OCI-LY7 (cell line): ENCODE measurements at regions not wholly inside any gene's neighbourhood (a gene's known extent, or its start where the extent isn't known, plus 50 kb on each side); places are given as distances from the start of the nearest gene placed in this dataset.

Experiments
- BruUV-seq: library from RNA; stranded (reverse); fragments of 400-500 nt; replicated peaks from 2 replicates; lab custom pipeline; 2021; lab: Mats Ljungman, UMichigan
- CTCF ChIA-PET: fragments of 300-600 bp; sonication (Branson Sonifier 250); formaldehyde crosslinking; loops from one replicate; lab custom pipeline; 2022; ENCODE audit warnings: antibody characterized with exemption; ENCODE audit not compliant: unreplicated experiment; lab: Charles Lee
- POLR2A ChIA-PET: fragments of 300-600 bp; sonication (Branson Sonifier 250); formaldehyde crosslinking; loops from one replicate; lab custom pipeline; 2022; ENCODE audit warnings: antibody characterized with exemption; lab: Charles Lee
- DNase-seq: peaks from one replicate; pipeline ENCODE4 v3.0.0-alpha.2; 2015; ENCODE audit warnings: low spot score
- H2AFZ ChIP-seq: fragments of 200-600 bp; sonication (generic), shearing (Covaris generic); 2 replicates; pipeline ENCODE4 v1.6.1; 2014; ENCODE audit warnings: mild to moderate bottlenecking, antibody characterized with exemption, low read length, moderate library complexity
- H3K27ac ChIP-seq: fragments of 200-600 bp; sonication (generic); 2 replicates; pipeline ENCODE4 v1.5.1; 2014; ENCODE audit warnings: mixed run types, low read depth, mild to moderate bottlenecking, moderate library complexity, low read length, inconsistent platforms; ENCODE audit not compliant: poor library complexity, severe bottlenecking
- H3K36me3 ChIP-seq: fragments of 200-600 bp; sonication (generic); 2 replicates; pipeline ENCODE4 v1.6.1; 2014; ENCODE audit warnings: mild to moderate bottlenecking, antibody characterized with exemption, low read length, moderate library complexity, mixed read lengths; ENCODE audit not compliant: insufficient read depth
- H3K4me1 ChIP-seq: fragments of 200-600 bp; sonication (generic); 2 replicates; pipeline ENCODE4 v1.5.1; 2014; ENCODE audit warnings: mild to moderate bottlenecking, low read length; ENCODE audit not compliant: insufficient read depth, poor library complexity, severe bottlenecking
- H3K4me2 ChIP-seq: fragments of 200-600 bp; sonication (generic); 2 replicates; pipeline ENCODE4 v1.6.1; 2014; ENCODE audit warnings: mild to moderate bottlenecking, low read length
- H3K4me3 ChIP-seq: fragments of 200-600 bp; sonication (generic); 2 replicates; pipeline ENCODE4 v1.5.1; 2014; ENCODE audit warnings: mild to moderate bottlenecking, low read depth, low read length; ENCODE audit not compliant: poor library complexity, severe bottlenecking
- H3K79me2 ChIP-seq: fragments of 200-600 bp; sonication (generic); 2 replicates; pipeline ENCODE4 v1.6.1; 2016; ENCODE audit warnings: low read depth, mild to moderate bottlenecking, low read length, moderate library complexity, mixed read lengths; ENCODE audit not compliant: insufficient read depth
- H3K9me2 ChIP-seq: fragments of 200-600 bp; sonication (generic); 2 replicates; pipeline ENCODE4 v1.6.1; 2016; ENCODE audit warnings: mild to moderate bottlenecking, low read length, mixed read lengths; ENCODE audit not compliant: insufficient read depth
- H3K9me3 ChIP-seq: fragments of 200-600 bp; sonication (generic); 2 replicates; pipeline ENCODE4 v1.6.1; 2014; ENCODE audit warnings: mild to moderate bottlenecking, mixed run types, low read length, mixed read lengths
- H4K20me1 ChIP-seq: fragments of 200-600 bp; sonication (generic); 2 replicates; pipeline ENCODE4 v1.6.1; 2014; ENCODE audit warnings: mild to moderate bottlenecking, antibody characterized with exemption, low read length, moderate library complexity, mixed read lengths; ENCODE audit not compliant: insufficient read depth
- EZH2phosphoT487 ChIP-seq: fragments of 200-600 bp; sonication (generic); IDR thresholded peaks from 2 replicates; pipeline ENCODE4 v1.6.1; 2018; ENCODE audit warnings: low read depth, borderline replicate concordance, mild to moderate bottlenecking, mixed run types, antibody characterized with exemption, low read length, moderate library complexity, mixed read lengths
- intact Hi-C: fragments of 100-400 bp; cut with micrococcal nuclease; formaldehyde crosslinking; loops from one replicate; pipeline ENCODE4 v1.10.0; 2022; ENCODE audit not compliant: unreplicated experiment
- TF ChIP-seq, protein P1 (sequence below): fragments of 200-600 bp; sonication (generic); conservative IDR thresholded peaks from 2 replicates; pipeline ENCODE4 v1.5.1; 2014; ENCODE audit warnings: mild to moderate bottlenecking, antibody characterized with exemption, low read length, moderate library complexity, mixed read lengths

DNA sequence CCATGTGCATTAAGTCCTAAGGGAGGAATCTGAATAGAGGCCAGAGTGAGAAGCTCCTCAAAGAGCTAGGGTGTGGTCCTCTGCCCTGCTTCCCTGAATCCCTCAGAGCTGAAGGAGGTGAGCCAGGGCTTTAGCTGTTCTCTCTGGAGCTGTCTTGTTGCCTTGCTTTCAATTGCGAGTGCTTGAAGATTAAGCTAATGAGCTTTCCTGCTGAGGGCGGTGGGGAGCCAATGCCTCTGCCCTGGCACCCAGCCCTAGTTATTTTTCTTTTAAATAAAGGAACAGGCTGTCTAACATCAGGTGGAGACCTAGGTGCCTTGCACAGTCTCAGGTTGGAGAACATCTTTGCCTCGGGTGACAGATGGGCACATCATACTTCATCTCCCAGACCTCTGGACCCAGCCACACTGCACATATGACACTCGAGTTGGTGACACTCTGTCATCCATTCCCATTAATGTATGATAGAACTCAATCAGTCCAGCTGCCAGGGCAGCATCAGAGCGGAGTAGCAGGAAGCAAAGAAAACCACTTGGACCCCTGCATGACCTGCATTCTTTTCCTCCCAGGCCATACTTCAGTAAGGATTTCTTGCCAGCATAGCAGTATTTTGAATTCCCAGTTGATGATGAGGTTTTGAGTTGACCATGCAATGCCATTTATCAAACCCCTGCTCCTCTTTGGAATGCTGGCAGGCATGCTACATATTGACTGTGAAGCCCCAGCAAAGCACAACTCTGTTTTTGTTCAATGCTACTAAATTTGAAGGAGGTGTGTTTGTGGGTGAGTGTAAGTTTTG, 292.7 kb downstream of the RNF144A start:
- no peak overlapping the region for H3K27ac ChIP-seq
- H3K9me3 ChIP-seq: no peaks in the 10 kb centered on the region
- H3K79me2 ChIP-seq: no peaks in the 10 kb centered on the region
- no peaks in the 10 kb centered on the region for H3K36me3 ChIP-seq
- H3K4me1 ChIP-seq: no peaks in the 10 kb centered on the region
- CTCF ChIA-PET: no interaction called here
- POLR2A ChIA-PET: no interaction called here
- no peak overlapping the region for H3K4me2 ChIP-seq
- TF ChIP-seq, protein P1, sequence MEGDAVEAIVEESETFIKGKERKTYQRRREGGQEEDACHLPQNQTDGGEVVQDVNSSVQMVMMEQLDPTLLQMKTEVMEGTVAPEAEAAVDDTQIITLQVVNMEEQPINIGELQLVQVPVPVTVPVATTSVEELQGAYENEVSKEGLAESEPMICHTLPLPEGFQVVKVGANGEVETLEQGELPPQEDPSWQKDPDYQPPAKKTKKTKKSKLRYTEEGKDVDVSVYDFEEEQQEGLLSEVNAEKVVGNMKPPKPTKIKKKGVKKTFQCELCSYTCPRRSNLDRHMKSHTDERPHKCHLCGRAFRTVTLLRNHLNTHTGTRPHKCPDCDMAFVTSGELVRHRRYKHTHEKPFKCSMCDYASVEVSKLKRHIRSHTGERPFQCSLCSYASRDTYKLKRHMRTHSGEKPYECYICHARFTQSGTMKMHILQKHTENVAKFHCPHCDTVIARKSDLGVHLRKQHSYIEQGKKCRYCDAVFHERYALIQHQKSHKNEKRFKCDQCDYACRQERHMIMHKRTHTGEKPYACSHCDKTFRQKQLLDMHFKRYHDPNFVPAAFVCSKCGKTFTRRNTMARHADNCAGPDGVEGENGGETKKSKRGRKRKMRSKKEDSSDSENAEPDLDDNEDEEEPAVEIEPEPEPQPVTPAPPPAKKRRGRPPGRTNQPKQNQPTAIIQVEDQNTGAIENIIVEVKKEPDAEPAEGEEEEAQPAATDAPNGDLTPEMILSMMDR: no peak
- no peak for TF ChIP-seq EZH2phosphoT487
- no TSS peak for BruUV-seq
- no peak for DNase-seq
- H3K9me2 ChIP-seq: no peaks in the 10 kb centered on the region
- no peak overlapping the region for H3K4me3 ChIP-seq
- H4K20me1 ChIP-seq: no peaks in the 10 kb centered on the region
- intact Hi-C loops: no loop called here
- no peak overlapping the region for H2AFZ ChIP-seq

DNA sequence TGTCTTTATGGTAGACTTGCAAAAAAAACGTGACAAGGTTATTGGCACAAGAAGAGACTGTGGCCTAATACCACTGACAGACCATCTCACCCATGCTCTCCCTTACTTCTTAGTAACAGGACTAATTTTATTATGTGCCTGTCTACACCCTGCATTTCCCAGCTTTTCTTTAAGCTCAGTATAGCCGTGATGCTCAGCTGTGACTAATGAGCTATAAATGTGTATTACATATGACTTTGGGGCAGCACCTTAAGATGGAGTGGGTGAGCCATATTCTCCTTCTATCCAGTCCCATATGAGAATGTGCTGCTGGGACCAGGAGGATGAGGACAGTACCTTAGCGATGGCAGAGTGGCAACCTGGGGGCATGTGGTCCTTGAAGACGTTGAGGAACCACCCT, 293.5 kb downstream of the RNF144A start:
- no peak for DNase-seq
- BruUV-seq: no TSS peak
- H2AFZ ChIP-seq: no peak overlapping the region
- H3K79me2 ChIP-seq: no peaks in the 10 kb centered on the region
- intact Hi-C loops: no loop called here
- no peaks in the 10 kb centered on the region for H3K9me3 ChIP-seq
- TF ChIP-seq EZH2phosphoT487: no peak
- TF ChIP-seq, protein P1: no peak
- ChIA-PET CTCF (no interaction called here), POLR2A (no interaction called here)
- H3K36me3 ChIP-seq: no peaks in the 10 kb centered on the region
- no peak overlapping the region for H3K4me3 ChIP-seq
- no peaks in the 10 kb centered on the region for H3K9me2 ChIP-seq
- no peak overlapping the region for H3K4me2 ChIP-seq
- H4K20me1 ChIP-seq: no peaks in the 10 kb centered on the region
- H3K27ac ChIP-seq: no peak overlapping the region
- no peaks in the 10 kb centered on the region for H3K4me1 ChIP-seq

- no peaks in the 10 kb centered on the region for H3K9me2 ChIP-seq
- no peak overlapping the region for H2AFZ ChIP-seq
- CTCF ChIA-PET: no interaction called here
- H3K4me1 ChIP-seq: no peaks in the 10 kb centered on the region
- BruUV-seq: no TSS peak
- no peak overlapping the region for H3K4me3 ChIP-seq
- H3K79me2 ChIP-seq: no peaks in the 10 kb centered on the region
- TF ChIP-seq, protein P1: no peak
- no peak for TF ChIP-seq EZH2phosphoT487
- intact Hi-C loops: no loop called here
- H3K4me2 ChIP-seq: no peak overlapping the region
- POLR2A ChIA-PET: no interaction called here
- H3K9me3 ChIP-seq: no peaks in the 10 kb centered on the region
- DNase-seq: no peak
- no peaks in the 10 kb centered on the region for H4K20me1 ChIP-seq
- no peaks in the 10 kb centered on the region for H3K36me3 ChIP-seq
- no peak overlapping the region for H3K27ac ChIP-seq
These were observed 308.6 kb downstream of the RNF144A start for GRCh38 chr2:7225848-7226247.
